Lung (tissue), 11 donors: ENCODE measurements at regions not wholly inside any gene's neighbourhood (a gene's known extent, or its start where the extent isn't known, plus 50 kb on each side); places are given as distances from the start of the nearest gene placed in this dataset.

Experiments
- ATAC-seq: fragments of 200-7000 bp; cut with Tn5 transposase; one replicate; pipeline ENCODE4 v1.9.1; 2020; ENCODE audit warnings: moderate number of reproducible peaks; ENCODE audit not compliant: insufficient read depth, low FRiP score
- DNase-seq, 3 donors: peaks; one replicate each; pipeline ENCODE4 v3.0.0-alpha.2; 2013 to 2017
- H3K27ac ChIP-seq, 2 donors: one replicate each; pipeline ENCODE4 v1.5.1; 2013; ENCODE audit warnings: mild to moderate bottlenecking in 2 of 2, moderate library complexity in 2 of 2, control low read depth in 1 of 2, inconsistent platforms in 1 of 2, low read depth in 1 of 2, low read length in 1 of 2
- H3K27me3 ChIP-seq, 3 donors: one replicate each; pipeline ENCODE4 v1.5.1; 2013; ENCODE audit warnings: low read length in 2 of 3; ENCODE audit not compliant: control insufficient read depth in 3 of 3, insufficient read depth in 3 of 3
- H3K36me3 ChIP-seq, 4 donors: one replicate each; pipeline ENCODE4 v1.5.1; 2013; ENCODE audit warnings: low read length in 4 of 4, mild to moderate bottlenecking in 1 of 4, moderate library complexity in 1 of 4; ENCODE audit not compliant: control insufficient read depth in 4 of 4, insufficient read depth in 4 of 4
- H3K4me1 ChIP-seq, 5 donors: one replicate each; pipeline ENCODE4 v1.5.1; 2013; ENCODE audit warnings: low read length in 5 of 5, mild to moderate bottlenecking in 2 of 5, moderate library complexity in 1 of 5; ENCODE audit not compliant: control insufficient read depth in 5 of 5, insufficient read depth in 5 of 5
- H3K4me3 ChIP-seq: one replicate; pipeline ENCODE4 v1.5.1; 2013; ENCODE audit warnings: mild to moderate bottlenecking, control low read depth, moderate library complexity
- H3K9ac ChIP-seq, 2 donors: one replicate each; pipeline ENCODE4 v1.5.1; 2013; ENCODE audit warnings: low read length in 2 of 2, control low read depth in 1 of 2; ENCODE audit not compliant: insufficient read depth in 1 of 2
- H3K9me3 ChIP-seq, 4 donors: one replicate each; pipeline ENCODE4 v1.5.1; 2013; ENCODE audit warnings: low read length in 3 of 4, mild to moderate bottlenecking in 1 of 4, moderate library complexity in 1 of 4; ENCODE audit not compliant: control insufficient read depth in 4 of 4, insufficient read depth in 3 of 4
- CTCF ChIP-seq: IDR thresholded peaks from 2 replicates; pipeline ENCODE4 v1.5.1; 2012; ENCODE audit warnings: mild to moderate bottlenecking; ENCODE audit errors: control extremely low read depth, extremely low read depth
- WGBS, 2 donors: extraction: QIAGEN DNeasy Blood & Tissue Kit; methylation state at CpG; one replicate each; pipeline ENCODE4 v1.1.7; 2013; 5-methylcytosine and 5-hydroxymethylcytosine counted together
- donor health status: control.
- donor health status: control.
- donor health status: Bipolar disorder and iron deficiency.
- donor health status: healthy.
- donor health status: DM: yes; HTN: yes; CAD: no.

GRCh38 chr21:17738176-17738953 lies 80.8 kb downstream of the C21orf91 start:
- ATAC-seq (no peak), DNase-seq (peak in 1 of 3 donors; percentile 21)
- Histone ChIP-seq H3K4me3 (no peak overlapping the region), H3K27ac (no peak overlapping the region), H3K36me3 (no peaks in the 10 kb centered on the region), H3K27me3 (no peaks in the 10 kb centered on the region), H3K9me3 (no peaks in the 10 kb centered on the region), H3K4me1 (no peaks in the 10 kb centered on the region), H3K9ac (no peak overlapping the region)
- 65 to 71% methylated on average over 11 of the region's 11 CpGs for WGBS, 2 donors
- no peak for TF ChIP-seq CTCF

- Histone ChIP-seq H3K27me3 (no peaks in the 10 kb centered on the region), H3K9me3 (no peaks in the 10 kb centered on the region), H3K4me1 (no peaks in the 10 kb centered on the region), H3K4me3 (no peak overlapping the region), H3K27ac (no peak overlapping the region), H3K36me3 (no peaks in the 10 kb centered on the region), H3K9ac (no peak overlapping the region)
- WGBS, 2 donors: 84 to 87% methylated on average over 5 of the region's 5 CpGs
- no peak for TF ChIP-seq CTCF
- DNase-seq: no peak
- no peak for ATAC-seq
Observed at GRCh38 chr21:17736072-17736471, 83.1 kb downstream of the C21orf91 start.

- no peak for DNase-seq
- H3K9ac ChIP-seq: no peak overlapping the region
- H3K27ac ChIP-seq: no peak overlapping the region
- no peaks in the 10 kb centered on the region for H3K36me3 ChIP-seq
- H3K4me1 ChIP-seq: no peaks in the 10 kb centered on the region
- no peaks in the 10 kb centered on the region for H3K27me3 ChIP-seq
- ATAC-seq: no peak
- H3K4me3 ChIP-seq: no peak overlapping the region
- 94% methylated on average over 5 of the region's 5 CpGs for WGBS, 2 donors
- TF ChIP-seq CTCF: no peak
- no peaks in the 10 kb centered on the region for H3K9me3 ChIP-seq
Observed at GRCh38 chr21:17733209-17733608, 85.9 kb downstream of the C21orf91 start.

GRCh38 chr21:17732306-17732705 lies 86.8 kb downstream of the C21orf91 start:
- H3K36me3 ChIP-seq: no peaks in the 10 kb centered on the region
- WGBS, 2 donors: 85 to 91% methylated on average over 2 of the region's 2 CpGs
- DNase-seq: peak in 2 of 3 donors; percentile 16 to 23

More at GRCh38 chr21:17732306-17732705, 86.8 kb downstream of the C21orf91 start:
- H3K9me3 ChIP-seq: no peaks in the 10 kb centered on the region
- H3K27me3 ChIP-seq: no peaks in the 10 kb centered on the region
- no peaks in the 10 kb centered on the region for H3K4me1 ChIP-seq
- H3K9ac ChIP-seq: no peak overlapping the region
- no peak for ATAC-seq
- H3K4me3 ChIP-seq: no peak overlapping the region
- no peak for TF ChIP-seq CTCF
- no peak overlapping the region for H3K27ac ChIP-seq
